ENCODE measurements at regions not wholly inside any gene's neighbourhood (a gene's known extent, or its start where the extent isn't known, plus 50 kb on each side); places are given as distances from the start of the nearest gene placed in this dataset.

DNA sequence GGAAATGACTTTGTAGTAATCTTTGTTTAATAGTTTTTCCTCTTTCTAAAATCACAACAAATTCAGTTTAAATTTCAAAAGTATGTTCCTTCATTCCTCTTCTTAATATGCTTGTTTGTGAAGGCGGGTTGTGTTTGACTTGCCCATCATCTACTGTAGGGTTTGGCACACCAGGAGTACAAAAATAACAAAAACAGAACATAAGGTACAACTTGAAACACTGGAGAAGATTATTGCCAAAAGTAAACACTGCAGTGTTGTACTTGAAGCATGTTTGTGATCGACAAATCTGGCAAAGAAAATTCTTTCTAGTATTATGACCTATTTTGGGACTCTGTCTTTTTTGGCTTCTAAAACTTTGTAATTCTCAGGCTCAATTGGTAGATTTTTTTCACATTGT, 518.6 kb downstream of the SLITRK5 start:
- TF ChIP-seq CTCF (IDR thresholded peaks at IDR 0.05; ENCODE audit: insufficient read depth, low read length) (no peak), REST (IDR thresholded peaks at IDR 0.05; ENCODE audit: insufficient replicate concordance, low read depth) (no peak), POLR2AphosphoS5 (IDR thresholded peaks at IDR 0.05; ENCODE audit: low read depth) (no peak), SPI1 (IDR thresholded peaks at IDR 0.05; ENCODE audit: borderline replicate concordance, low read depth) (no peak)
